ENCODE measurements at regions not wholly inside any gene's neighbourhood (a gene's known extent, or its start where the extent isn't known, plus 50 kb on each side); places are given as distances from the start of the nearest gene placed in this dataset.

DNA sequence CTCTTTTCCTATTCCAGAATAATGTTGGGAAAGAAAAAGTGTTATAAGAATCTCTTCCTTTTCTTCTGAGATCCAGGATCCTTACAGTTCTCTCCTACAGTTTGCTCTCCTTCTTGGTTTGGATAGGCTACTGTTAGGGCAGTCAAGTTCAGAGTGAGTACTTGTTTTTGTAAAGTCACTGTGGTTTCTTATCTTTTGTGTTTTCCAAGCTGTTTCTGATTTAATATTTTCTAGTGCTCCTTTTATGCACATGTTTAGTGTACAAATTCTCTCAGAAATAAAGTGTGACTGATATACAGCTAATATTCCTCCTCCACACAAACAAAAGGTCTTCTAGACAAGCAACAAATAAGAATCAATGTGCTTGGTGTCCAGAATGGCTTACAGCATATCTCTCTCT lies 107.7 kb downstream of the BACH1 start (continued):
- TF ChIP-seq, protein P1, sequence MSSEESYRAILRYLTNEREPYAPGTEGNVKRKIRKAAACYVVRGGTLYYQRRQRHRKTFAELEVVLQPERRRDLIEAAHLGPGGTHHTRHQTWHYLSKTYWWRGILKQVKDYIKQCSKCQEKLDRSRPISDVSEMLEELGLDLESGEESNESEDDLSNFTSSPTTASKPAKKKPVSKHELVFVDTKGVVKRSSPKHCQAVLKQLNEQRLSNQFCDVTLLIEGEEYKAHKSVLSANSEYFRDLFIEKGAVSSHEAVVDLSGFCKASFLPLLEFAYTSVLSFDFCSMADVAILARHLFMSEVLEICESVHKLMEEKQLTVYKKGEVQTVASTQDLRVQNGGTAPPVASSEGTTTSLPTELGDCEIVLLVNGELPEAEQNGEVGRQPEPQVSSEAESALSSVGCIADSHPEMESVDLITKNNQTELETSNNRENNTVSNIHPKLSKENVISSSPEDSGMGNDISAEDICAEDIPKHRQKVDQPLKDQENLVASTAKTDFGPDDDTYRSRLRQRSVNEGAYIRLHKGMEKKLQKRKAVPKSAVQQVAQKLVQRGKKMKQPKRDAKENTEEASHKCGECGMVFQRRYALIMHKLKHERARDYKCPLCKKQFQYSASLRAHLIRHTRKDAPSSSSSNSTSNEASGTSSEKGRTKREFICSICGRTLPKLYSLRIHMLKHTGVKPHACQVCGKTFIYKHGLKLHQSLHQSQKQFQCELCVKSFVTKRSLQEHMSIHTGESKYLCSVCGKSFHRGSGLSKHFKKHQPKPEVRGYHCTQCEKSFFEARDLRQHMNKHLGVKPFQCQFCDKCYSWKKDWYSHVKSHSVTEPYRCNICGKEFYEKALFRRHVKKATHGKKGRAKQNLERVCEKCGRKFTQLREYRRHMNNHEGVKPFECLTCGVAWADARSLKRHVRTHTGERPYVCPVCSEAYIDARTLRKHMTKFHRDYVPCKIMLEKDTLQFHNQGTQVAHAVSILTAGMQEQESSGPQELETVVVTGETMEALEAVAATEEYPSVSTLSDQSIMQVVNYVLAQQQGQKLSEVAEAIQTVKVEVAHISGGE (CRISPR knock-in tag; IDR thresholded peaks at IDR 0.05) = no peak
- TF ChIP-seq NBN (IDR thresholded peaks at IDR 0.05; ENCODE audit: low read depth) = no peak

DNA sequence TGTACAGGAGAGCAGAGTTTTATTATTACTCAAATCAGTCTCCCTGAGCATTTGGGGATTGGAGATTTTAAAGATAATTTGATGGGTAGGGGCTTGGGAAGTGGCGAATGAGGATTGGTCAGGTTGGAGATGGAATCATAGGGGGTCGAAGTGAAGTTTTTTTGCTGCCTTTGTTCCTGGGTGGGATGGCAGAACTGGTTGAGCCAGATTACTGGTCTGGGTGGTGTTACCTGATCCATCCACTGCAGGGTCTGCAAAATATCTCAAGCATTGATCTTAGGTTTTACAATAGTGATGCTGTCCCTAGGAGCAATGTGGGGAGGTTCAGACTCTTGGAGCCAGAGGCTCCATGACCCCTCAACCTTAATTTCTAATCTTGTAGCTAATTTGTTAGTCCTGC lies 108.8 kb downstream of the BACH1 start:
- Histone ChIP-seq H3K4me3 (no peak overlapping the region), H3K27me3 (ENCODE audit: control insufficient read depth in 2 of 2, insufficient read depth in 2 of 2, low read length in 2 of 2) (no peaks in the 10 kb centered on the region), H4K20me1 (replicated peaks; ENCODE audit: control insufficient read depth, insufficient read depth, low read length) (no peaks in the 10 kb centered on the region), H3K4me1 (replicated peaks in 1 of 2; ENCODE audit: control insufficient read depth in 2 of 2, insufficient read depth in 2 of 2, low read length in 2 of 2) (peaks cover 3 to 5% of the 10 kb centered on the region in 2 experiments; a peak in 4 of 5 replicates), H3K79me2 (ENCODE audit: control insufficient read depth, insufficient read depth, low read length) (no peaks in the 10 kb centered on the region), H3K36me3 (ENCODE audit: control insufficient read depth, insufficient read depth, low read length) (no peaks in the 10 kb centered on the region), H3K9ac (ENCODE audit: insufficient read depth in 1 of 2, low read depth in 2 of 2, low read length in 2 of 2) (no peak overlapping the region), H3K9me3 (replicated peaks; ENCODE audit: control insufficient read depth, insufficient read depth, low read depth, low read length) (no peaks in the 10 kb centered on the region), H3K9me1 (ENCODE audit: control insufficient read depth, insufficient read depth, low read length) (no peaks in the 10 kb centered on the region), H2AFZ (ENCODE audit: low read depth, low read length) (no peak overlapping the region), H3K27ac (ENCODE audit: extremely low read depth, low read depth, low read length) (no peak overlapping the region), H3K4me2 (ENCODE audit: insufficient read depth, low read length) (no peak overlapping the region)
- intact Hi-C loops (cut with micrococcal nuclease) (no loop called here), in situ Hi-C loops (cut with MboI) (no loop called here)
- FAIRE-seq (no peak), ATAC-seq (no peak), DNase-seq (ENCODE audit: extremely low read depth in 1 of 4, low spot score in 3 of 4) (no peak)
- ChIA-PET POLR2A (no interaction called here), CTCF (ENCODE audit: low intra/inter-chr PET ratio) (no interaction called here)
- no TSS peak for BruUV-seq (replicated peaks)
- 89% methylated on average over 2 of the region's 2 CpGs for WGBS (ENCODE audit: insufficient coverage, low coverage, missing lambda C conversion rate)
- TF ChIP-seq KAT2B (IDR thresholded peaks at IDR 0.05; ENCODE audit: low read depth, low read length) (no peak), RBM15 (IDR thresholded peaks at IDR 0.05; ENCODE audit: insufficient read depth, low read length) (no peak), FIP1L1 (IDR thresholded peaks at IDR 0.05; ENCODE audit: low read depth, low read length, poor library complexity, severe bottlenecking) (no peak)
- TF ChIP-seq, protein P2, sequence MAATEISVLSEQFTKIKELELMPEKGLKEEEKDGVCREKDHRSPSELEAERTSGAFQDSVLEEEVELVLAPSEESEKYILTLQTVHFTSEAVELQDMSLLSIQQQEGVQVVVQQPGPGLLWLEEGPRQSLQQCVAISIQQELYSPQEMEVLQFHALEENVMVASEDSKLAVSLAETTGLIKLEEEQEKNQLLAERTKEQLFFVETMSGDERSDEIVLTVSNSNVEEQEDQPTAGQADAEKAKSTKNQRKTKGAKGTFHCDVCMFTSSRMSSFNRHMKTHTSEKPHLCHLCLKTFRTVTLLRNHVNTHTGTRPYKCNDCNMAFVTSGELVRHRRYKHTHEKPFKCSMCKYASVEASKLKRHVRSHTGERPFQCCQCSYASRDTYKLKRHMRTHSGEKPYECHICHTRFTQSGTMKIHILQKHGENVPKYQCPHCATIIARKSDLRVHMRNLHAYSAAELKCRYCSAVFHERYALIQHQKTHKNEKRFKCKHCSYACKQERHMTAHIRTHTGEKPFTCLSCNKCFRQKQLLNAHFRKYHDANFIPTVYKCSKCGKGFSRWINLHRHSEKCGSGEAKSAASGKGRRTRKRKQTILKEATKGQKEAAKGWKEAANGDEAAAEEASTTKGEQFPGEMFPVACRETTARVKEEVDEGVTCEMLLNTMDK (IDR thresholded peaks at IDR 0.05; ENCODE audit: borderline replicate concordance, insufficient read depth, low read depth, low read length, poor library complexity, severe bottlenecking) = no peak
- TF ChIP-seq, protein P3, sequence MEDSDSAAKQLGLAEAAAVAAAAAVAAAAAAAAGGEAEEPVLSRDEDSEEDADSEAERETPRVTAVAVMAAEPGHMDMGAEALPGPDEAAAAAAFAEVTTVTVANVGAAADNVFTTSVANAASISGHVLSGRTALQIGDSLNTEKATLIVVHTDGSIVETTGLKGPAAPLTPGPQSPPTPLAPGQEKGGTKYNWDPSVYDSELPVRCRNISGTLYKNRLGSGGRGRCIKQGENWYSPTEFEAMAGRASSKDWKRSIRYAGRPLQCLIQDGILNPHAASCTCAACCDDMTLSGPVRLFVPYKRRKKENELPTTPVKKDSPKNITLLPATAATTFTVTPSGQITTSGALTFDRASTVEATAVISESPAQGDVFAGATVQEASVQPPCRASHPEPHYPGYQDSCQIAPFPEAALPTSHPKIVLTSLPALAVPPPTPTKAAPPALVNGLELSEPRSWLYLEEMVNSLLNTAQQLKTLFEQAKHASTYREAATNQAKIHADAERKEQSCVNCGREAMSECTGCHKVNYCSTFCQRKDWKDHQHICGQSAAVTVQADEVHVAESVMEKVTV (CRISPR knock-in tag; IDR thresholded peaks at IDR 0.05) = no peak
- TF ChIP-seq, protein P4, sequence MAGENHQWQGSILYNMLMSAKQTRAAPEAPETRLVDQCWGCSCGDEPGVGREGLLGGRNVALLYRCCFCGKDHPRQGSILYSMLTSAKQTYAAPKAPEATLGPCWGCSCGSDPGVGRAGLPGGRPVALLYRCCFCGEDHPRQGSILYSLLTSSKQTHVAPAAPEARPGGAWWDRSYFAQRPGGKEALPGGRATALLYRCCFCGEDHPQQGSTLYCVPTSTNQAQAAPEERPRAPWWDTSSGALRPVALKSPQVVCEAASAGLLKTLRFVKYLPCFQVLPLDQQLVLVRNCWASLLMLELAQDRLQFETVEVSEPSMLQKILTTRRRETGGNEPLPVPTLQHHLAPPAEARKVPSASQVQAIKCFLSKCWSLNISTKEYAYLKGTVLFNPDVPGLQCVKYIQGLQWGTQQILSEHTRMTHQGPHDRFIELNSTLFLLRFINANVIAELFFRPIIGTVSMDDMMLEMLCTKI (IDR thresholded peaks at IDR 0.05; ENCODE audit: partially characterized antibody) = no peak
- TF ChIP-seq, protein P5, sequence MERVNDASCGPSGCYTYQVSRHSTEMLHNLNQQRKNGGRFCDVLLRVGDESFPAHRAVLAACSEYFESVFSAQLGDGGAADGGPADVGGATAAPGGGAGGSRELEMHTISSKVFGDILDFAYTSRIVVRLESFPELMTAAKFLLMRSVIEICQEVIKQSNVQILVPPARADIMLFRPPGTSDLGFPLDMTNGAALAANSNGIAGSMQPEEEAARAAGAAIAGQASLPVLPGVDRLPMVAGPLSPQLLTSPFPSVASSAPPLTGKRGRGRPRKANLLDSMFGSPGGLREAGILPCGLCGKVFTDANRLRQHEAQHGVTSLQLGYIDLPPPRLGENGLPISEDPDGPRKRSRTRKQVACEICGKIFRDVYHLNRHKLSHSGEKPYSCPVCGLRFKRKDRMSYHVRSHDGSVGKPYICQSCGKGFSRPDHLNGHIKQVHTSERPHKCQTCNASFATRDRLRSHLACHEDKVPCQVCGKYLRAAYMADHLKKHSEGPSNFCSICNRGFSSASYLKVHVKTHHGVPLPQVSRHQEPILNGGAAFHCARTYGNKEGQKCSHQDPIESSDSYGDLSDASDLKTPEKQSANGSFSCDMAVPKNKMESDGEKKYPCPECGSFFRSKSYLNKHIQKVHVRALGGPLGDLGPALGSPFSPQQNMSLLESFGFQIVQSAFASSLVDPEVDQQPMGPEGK (CRISPR knock-in tag; IDR thresholded peaks at IDR 0.05; ENCODE audit: borderline replicate concordance) = no peak
